Skeletal muscle tissue (tissue), 3 donors: ENCODE measurements at regions not wholly inside any gene's neighbourhood (a gene's known extent, or its start where the extent isn't known, plus 50 kb on each side); places are given as distances from the start of the nearest gene placed in this dataset.

Experiments
- H3K27ac ChIP-seq: one replicate; pipeline ENCODE4 v1.7.0; 2013; ENCODE audit warnings: mild to moderate bottlenecking, low read depth, low read length, inconsistent platforms
- H3K27me3 ChIP-seq, 3 donors: one replicate each; pipeline ENCODE4 v1.7.0; 2013; ENCODE audit warnings: low read length in 3 of 3; ENCODE audit not compliant: control insufficient read depth in 3 of 3, insufficient read depth in 3 of 3
- H3K36me3 ChIP-seq, 3 donors: one replicate each; pipeline ENCODE4 v1.7.0; 2013; ENCODE audit warnings: low read length in 3 of 3; ENCODE audit not compliant: control insufficient read depth in 3 of 3, insufficient read depth in 3 of 3
- H3K4me1 ChIP-seq, 3 donors: one replicate each; pipeline ENCODE4 v1.7.0; 2013; ENCODE audit warnings: low read length in 3 of 3, mild to moderate bottlenecking in 3 of 3; ENCODE audit not compliant: control insufficient read depth in 3 of 3, insufficient read depth in 3 of 3
- H3K4me3 ChIP-seq, 3 donors: one replicate each; pipeline ENCODE4 v1.7.0; 2013; ENCODE audit warnings: low read length in 3 of 3
- H3K9ac ChIP-seq, 3 donors: one replicate each; pipeline ENCODE4 v1.7.0; 2013; ENCODE audit warnings: low read length in 3 of 3, mild to moderate bottlenecking in 3 of 3, moderate library complexity in 2 of 3, low read depth in 1 of 3
- H3K9me3 ChIP-seq, 3 donors: one replicate each; pipeline ENCODE4 v1.7.0; 2013; ENCODE audit warnings: low read length in 3 of 3; ENCODE audit not compliant: control insufficient read depth in 3 of 3
- donor health status: Osteomylitis.

- Histone ChIP-seq H3K9me3 (no peaks in the 10 kb centered on the region), H3K9ac (no peak overlapping the region), H3K27ac (no peak overlapping the region), H3K27me3 (peaks cover 9 to 39% (median 38%) of the 10 kb centered on the region in 3 donors), H3K36me3 (no peaks in the 10 kb centered on the region), H3K4me3 (no peak overlapping the region), H3K4me1 (peaks cover 0 to 4% (median 4%) of the 10 kb centered on the region in 3 donors)
Measured at GRCh38 chr21:41108668-41109585, 59.0 kb upstream of the BACE2 start.

- no peak overlapping the region for H3K4me3 ChIP-seq
- H3K36me3 ChIP-seq = no peaks in the 10 kb centered on the region
- H3K9ac ChIP-seq = no peak overlapping the region
- H3K4me1 ChIP-seq = peaks cover 0 to 4% (median 4%) of the 10 kb centered on the region in 3 donors
- H3K27me3 ChIP-seq = peaks cover 9 to 38% (median 34%) of the 10 kb centered on the region in 3 donors
- no peak overlapping the region for H3K27ac ChIP-seq
- no peaks in the 10 kb centered on the region for H3K9me3 ChIP-seq
Measured at GRCh38 chr21:41110161-41110560, 57.8 kb upstream of the BACE2 start.

- H3K9me3 ChIP-seq = no peaks in the 10 kb centered on the region
- H3K9ac ChIP-seq = no peak overlapping the region
- H3K4me1 ChIP-seq = peaks cover 0 to 4% (median 4%) of the 10 kb centered on the region in 3 donors
- no peaks in the 10 kb centered on the region for H3K36me3 ChIP-seq
- no peak overlapping the region for H3K4me3 ChIP-seq
- H3K27me3 ChIP-seq = peaks cover 9 to 38% (median 34%) of the 10 kb centered on the region in 3 donors
- H3K27ac ChIP-seq = no peak overlapping the region
Measured at GRCh38 chr21:41110664-41111063, 57.3 kb upstream of the BACE2 start.

- Histone ChIP-seq H3K4me1 (peaks cover 0 to 4% (median 4%) of the 10 kb centered on the region in 3 donors), H3K36me3 (no peaks in the 10 kb centered on the region), H3K27ac (no peak overlapping the region), H3K9ac (no peak overlapping the region), H3K4me3 (no peak overlapping the region), H3K27me3 (peaks cover 9 to 36% (median 32%) of the 10 kb centered on the region in 3 donors), H3K9me3 (no peaks in the 10 kb centered on the region)
Measured at GRCh38 chr21:41111681-41112080, 56.3 kb upstream of the BACE2 start.

GRCh38 chr21:41112740-41113692 is 54.9 kb upstream of the BACE2 start:
- Histone ChIP-seq H3K9ac (no peak overlapping the region), H3K27me3 (peaks cover 9 to 26% (median 23%) of the 10 kb centered on the region in 3 donors), H3K36me3 (no peaks in the 10 kb centered on the region), H3K27ac (no peak overlapping the region), H3K4me3 (peak overlapping the region in 1 of 3 donors; percentile 15), H3K9me3 (no peaks in the 10 kb centered on the region), H3K4me1 (peaks cover 0 to 4% (median 4%) of the 10 kb centered on the region in 3 donors)

- no peaks in the 10 kb centered on the region for H3K36me3 ChIP-seq
- no peak overlapping the region for H3K27ac ChIP-seq
- no peak overlapping the region for H3K9ac ChIP-seq
- H3K9me3 ChIP-seq = no peaks in the 10 kb centered on the region
- H3K27me3 ChIP-seq = peaks cover 14 to 17% (median 16%) of the 10 kb centered on the region in 3 donors
- H3K4me1 ChIP-seq = peaks cover 0 to 4% (median 4%) of the 10 kb centered on the region in 3 donors
- no peak overlapping the region for H3K4me3 ChIP-seq
Measured at GRCh38 chr21:41115851-41116250, 52.1 kb upstream of the BACE2 start.
